ENCODE measurements at regions not wholly inside any gene's neighbourhood (a gene's known extent, or its start where the extent isn't known, plus 50 kb on each side); places are given as distances from the start of the nearest gene placed in this dataset.

GRCh38 chr2:194096402-194096801, 1560.6 kb upstream of the SLC39A10 start:
- H3K9ac ChIP-seq (ENCODE audit: low read depth, low read length) = no peak overlapping the region
- H3K9me3 ChIP-seq (ENCODE audit: insufficient read depth, low read depth, low read length) = no peaks in the 10 kb centered on the region
- WGBS = 33% methylated on average over 3 of the region's 3 CpGs
- no peak overlapping the region for H3K4me3 ChIP-seq (ENCODE audit: low read length)
- H3K36me3 ChIP-seq (ENCODE audit: insufficient read depth, low read length) = no peaks in the 10 kb centered on the region
- no peak overlapping the region for H3K27ac ChIP-seq (ENCODE audit: low read depth, low read length)
- H3K27me3 ChIP-seq (ENCODE audit: insufficient read depth, low read length) = no peaks in the 10 kb centered on the region
- no peaks in the 10 kb centered on the region for H3K4me1 ChIP-seq (ENCODE audit: insufficient read depth, low read length)

- H3K9ac ChIP-seq (ENCODE audit: low read depth, low read length) = no peak overlapping the region
- H3K36me3 ChIP-seq (ENCODE audit: insufficient read depth, low read length) = no peaks in the 10 kb centered on the region
- no peak overlapping the region for H3K4me3 ChIP-seq (ENCODE audit: low read length)
- no peaks in the 10 kb centered on the region for H3K9me3 ChIP-seq (ENCODE audit: insufficient read depth, low read depth, low read length)
- no peaks in the 10 kb centered on the region for H3K4me1 ChIP-seq (ENCODE audit: insufficient read depth, low read length)
- 94% methylated on average over 1 of the region's 1 CpG for WGBS
- H3K27ac ChIP-seq (ENCODE audit: low read depth, low read length) = no peak overlapping the region
- no peaks in the 10 kb centered on the region for H3K27me3 ChIP-seq (ENCODE audit: insufficient read depth, low read length)
Measured at GRCh38 chr2:194095359-194095758, 1561.7 kb upstream of the SLC39A10 start.

DNA sequence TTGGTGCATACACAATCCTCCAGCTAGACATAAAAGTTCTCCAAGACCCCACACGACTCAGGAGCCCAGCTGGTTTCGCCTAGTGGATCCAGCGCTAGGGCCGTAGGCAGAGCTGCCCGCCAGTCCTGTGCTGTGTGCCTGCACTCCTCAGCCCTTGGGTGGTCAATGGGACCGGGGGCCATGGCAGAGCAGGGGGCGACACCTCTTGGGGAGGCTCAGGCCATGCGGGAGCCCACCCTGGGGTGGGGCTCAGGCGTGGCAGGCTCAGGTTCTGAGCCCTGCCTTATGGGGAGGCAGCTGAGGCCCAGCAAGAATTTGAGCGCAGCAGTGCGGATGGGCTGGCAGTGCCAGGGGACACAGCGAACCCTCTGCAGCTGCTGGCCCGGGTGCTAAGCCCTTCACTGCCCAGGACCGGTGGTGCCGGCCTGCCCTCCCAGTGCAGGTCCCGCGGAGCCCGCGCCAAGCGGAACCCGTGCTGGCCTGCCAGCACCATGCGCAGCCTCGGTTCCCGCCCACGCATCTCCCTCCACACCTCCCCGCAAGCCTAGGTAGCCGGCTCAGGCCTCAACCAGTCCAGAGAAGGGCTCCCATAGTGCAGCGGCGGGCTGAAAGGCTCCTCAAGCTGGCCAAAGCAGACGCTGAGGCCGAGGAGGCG, 1566.6 kb upstream of the SLC39A10 start:
- Histone ChIP-seq H3K4me3 (ENCODE audit: low read length) (no peak overlapping the region), H3K4me1 (ENCODE audit: insufficient read depth, low read length) (no peaks in the 10 kb centered on the region), H3K27me3 (ENCODE audit: insufficient read depth, low read length) (no peaks in the 10 kb centered on the region), H3K9me3 (ENCODE audit: insufficient read depth, low read depth, low read length) (no peaks in the 10 kb centered on the region), H3K27ac (ENCODE audit: low read depth, low read length) (no peak overlapping the region), H3K36me3 (ENCODE audit: insufficient read depth, low read length) (no peaks in the 10 kb centered on the region), H3K9ac (ENCODE audit: low read depth, low read length) (no peak overlapping the region)
- WGBS = 97% methylated on average over 29 of the region's 32 CpGs

DNA sequence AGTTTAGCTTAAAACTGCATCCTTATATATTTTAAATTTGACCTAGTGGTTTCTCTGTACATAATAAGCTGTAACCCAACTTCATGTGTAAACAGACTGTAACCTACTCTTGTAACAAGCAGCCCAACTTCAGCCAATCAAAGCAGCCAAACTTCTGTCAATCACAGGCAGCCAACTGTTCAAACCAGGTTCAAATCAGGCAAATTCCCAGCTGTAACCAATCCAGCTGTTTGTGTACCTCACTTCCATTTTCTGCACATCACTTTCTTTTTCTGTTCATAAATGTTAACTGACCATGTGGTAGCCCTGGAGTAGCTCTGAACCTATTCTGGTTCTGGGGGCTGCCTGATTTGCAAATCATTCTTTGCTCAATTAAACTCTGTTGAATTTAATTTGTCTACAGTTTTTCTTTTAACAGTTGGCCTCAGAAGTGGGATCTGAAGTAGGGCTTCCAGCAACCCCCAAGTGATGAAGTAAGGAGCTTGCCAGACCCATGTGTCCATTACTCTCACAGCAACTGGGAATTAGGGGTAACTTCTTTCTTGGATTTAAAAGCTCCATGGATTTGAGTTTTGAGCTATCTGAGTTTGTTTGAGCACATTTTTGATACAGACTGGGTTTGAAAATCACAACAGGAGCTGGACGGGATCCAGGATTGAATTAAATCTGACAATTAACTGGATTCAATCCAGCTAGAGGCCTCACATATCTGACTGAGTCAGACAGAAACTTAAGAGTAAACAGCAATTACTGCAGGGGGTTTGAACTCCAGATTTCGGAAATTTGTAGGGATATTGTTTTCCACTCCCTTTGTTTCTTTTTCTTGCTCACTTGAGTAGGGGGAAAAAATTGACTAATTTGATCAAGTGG, 1569.7 kb upstream of the SLC39A10 start:
- Histone ChIP-seq H3K4me1 (ENCODE audit: insufficient read depth, low read length) (no peaks in the 10 kb centered on the region), H3K9me3 (ENCODE audit: insufficient read depth, low read depth, low read length) (0 out of 2 replicates have a peak, but pooled peaks cover 6% of the 10 kb centered on the region), H3K36me3 (ENCODE audit: insufficient read depth, low read length) (no peaks in the 10 kb centered on the region), H3K9ac (ENCODE audit: low read depth, low read length) (no peak overlapping the region), H3K27ac (ENCODE audit: low read depth, low read length) (no peak overlapping the region), H3K4me3 (ENCODE audit: low read length) (no peak overlapping the region), H3K27me3 (ENCODE audit: insufficient read depth, low read length) (no peaks in the 10 kb centered on the region)
- WGBS = 93% methylated on average over 2 of the region's 2 CpGs

- no peak overlapping the region for H3K27ac ChIP-seq (ENCODE audit: low read depth, low read length)
- H3K4me1 ChIP-seq (ENCODE audit: insufficient read depth, low read length) = no peaks in the 10 kb centered on the region
- 83% methylated on average over 1 of the region's 1 CpG for WGBS
- H3K9ac ChIP-seq (ENCODE audit: low read depth, low read length) = no peak overlapping the region
- 0 out of 2 replicates have a peak, but pooled peaks cover 6% of the 10 kb centered on the region for H3K9me3 ChIP-seq (ENCODE audit: insufficient read depth, low read depth, low read length)
- H3K36me3 ChIP-seq (ENCODE audit: insufficient read depth, low read length) = no peaks in the 10 kb centered on the region
- H3K27me3 ChIP-seq (ENCODE audit: insufficient read depth, low read length) = no peaks in the 10 kb centered on the region
- H3K4me3 ChIP-seq (ENCODE audit: low read length) = no peak overlapping the region
Measured at GRCh38 chr2:194086129-194086528, 1570.9 kb upstream of the SLC39A10 start.

- Histone ChIP-seq H3K27ac (ENCODE audit: low read depth, low read length) (no peak overlapping the region), H3K4me1 (ENCODE audit: insufficient read depth, low read length) (no peaks in the 10 kb centered on the region), H3K9ac (ENCODE audit: low read depth, low read length) (no peak overlapping the region), H3K4me3 (ENCODE audit: low read length) (no peak overlapping the region), H3K36me3 (ENCODE audit: insufficient read depth, low read length) (no peaks in the 10 kb centered on the region), H3K27me3 (ENCODE audit: insufficient read depth, low read length) (no peaks in the 10 kb centered on the region), H3K9me3 (ENCODE audit: insufficient read depth, low read depth, low read length) (0 out of 2 replicates have a peak, but pooled peaks cover 6% of the 10 kb centered on the region)
- 89% methylated on average over 2 of the region's 3 CpGs for WGBS
Measured at GRCh38 chr2:194079989-194080388, 1577.0 kb upstream of the SLC39A10 start.

GRCh38 chr2:194077366-194077765, 1579.7 kb upstream of the SLC39A10 start:
- Histone ChIP-seq H3K27me3 (ENCODE audit: insufficient read depth, low read length) (no peaks in the 10 kb centered on the region), H3K4me3 (ENCODE audit: low read length) (no peak overlapping the region), H3K27ac (ENCODE audit: low read depth, low read length) (no peak overlapping the region), H3K9ac (ENCODE audit: low read depth, low read length) (no peak overlapping the region), H3K4me1 (ENCODE audit: insufficient read depth, low read length) (no peaks in the 10 kb centered on the region), H3K36me3 (ENCODE audit: insufficient read depth, low read length) (no peaks in the 10 kb centered on the region), H3K9me3 (ENCODE audit: insufficient read depth, low read depth, low read length) (no peaks in the 10 kb centered on the region)

DNA sequence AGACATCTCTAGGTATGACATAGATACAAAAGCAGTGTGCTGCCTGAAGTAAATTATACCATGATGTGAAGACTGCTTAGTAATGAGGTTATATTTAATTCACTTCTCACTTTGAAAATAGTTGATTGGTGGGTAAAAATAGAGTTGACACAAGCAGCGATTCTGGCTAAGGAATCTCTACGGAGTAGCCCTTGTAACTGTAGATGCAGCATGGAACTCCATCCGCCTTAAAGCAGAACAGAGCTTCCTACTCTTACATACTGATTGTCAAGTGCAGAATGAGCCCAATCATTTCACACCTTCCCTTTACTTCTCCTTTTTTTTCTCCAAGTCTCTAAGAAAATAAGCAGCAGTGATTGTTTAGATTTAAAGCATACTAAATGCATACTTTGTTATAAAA, 1594.6 kb upstream of the SLC39A10 start:
- Histone ChIP-seq H3K4me1 (ENCODE audit: insufficient read depth, low read length) (no peaks in the 10 kb centered on the region), H3K4me3 (ENCODE audit: low read length) (no peak overlapping the region), H3K36me3 (ENCODE audit: insufficient read depth, low read length) (no peaks in the 10 kb centered on the region), H3K27ac (ENCODE audit: low read depth, low read length) (no peak overlapping the region), H3K27me3 (ENCODE audit: insufficient read depth, low read length) (no peaks in the 10 kb centered on the region), H3K9me3 (ENCODE audit: insufficient read depth, low read depth, low read length) (peaks cover 23% of the 10 kb centered on the region), H3K9ac (ENCODE audit: low read depth, low read length) (no peak overlapping the region)
- 94% methylated on average over 3 of the region's 3 CpGs for whole genome bisulfite sequencing

DNA sequence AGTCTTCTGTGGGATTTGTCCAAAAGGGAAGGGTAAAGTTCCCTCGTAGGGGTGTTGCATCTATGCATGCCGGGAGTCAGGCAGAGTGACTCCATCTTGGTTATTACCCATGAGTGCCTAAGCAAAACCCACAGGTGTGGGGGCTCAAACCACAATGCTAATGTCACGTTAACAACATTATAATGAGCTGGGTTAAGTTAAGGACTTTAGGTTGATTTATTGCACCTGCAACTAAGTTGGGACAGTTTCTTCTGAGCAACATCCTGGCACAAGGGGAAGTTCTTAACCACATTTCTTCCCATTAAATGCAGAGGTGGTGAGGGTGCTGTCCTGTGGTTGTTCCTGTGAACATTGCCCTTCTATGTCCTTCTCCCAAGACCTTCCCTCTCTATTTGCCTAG, 1596.8 kb upstream of the SLC39A10 start:
- WGBS = 98% methylated on average over 3 of the region's 3 CpGs
- H3K27me3 ChIP-seq (ENCODE audit: insufficient read depth, low read length) = no peaks in the 10 kb centered on the region
- H3K4me1 ChIP-seq (ENCODE audit: insufficient read depth, low read length) = no peaks in the 10 kb centered on the region
- H3K4me3 ChIP-seq (ENCODE audit: low read length) = no peak overlapping the region
- peaks cover 23% of the 10 kb centered on the region for H3K9me3 ChIP-seq (ENCODE audit: insufficient read depth, low read depth, low read length)
- H3K36me3 ChIP-seq (ENCODE audit: insufficient read depth, low read length) = no peaks in the 10 kb centered on the region
- no peak overlapping the region for H3K27ac ChIP-seq (ENCODE audit: low read depth, low read length)
- no peak overlapping the region for H3K9ac ChIP-seq (ENCODE audit: low read depth, low read length)

GRCh38 chr2:194054313-194054712, 1602.7 kb upstream of the SLC39A10 start:
- H3K27ac ChIP-seq (ENCODE audit: low read depth, low read length) = no peak overlapping the region

GRCh38 chr2:194044321-194044720, 1612.7 kb upstream of the SLC39A10 start:
- Histone ChIP-seq H3K9me3 (ENCODE audit: insufficient read depth, low read depth, low read length) (peaks cover 9% of the 10 kb centered on the region; the same call in 1 of the 2 replicates), H3K9ac (ENCODE audit: low read depth, low read length) (no peak overlapping the region), H3K27ac (ENCODE audit: low read depth, low read length) (no peak overlapping the region), H3K36me3 (ENCODE audit: insufficient read depth, low read length) (no peaks in the 10 kb centered on the region), H3K4me3 (ENCODE audit: low read length) (no peak overlapping the region), H3K4me1 (ENCODE audit: insufficient read depth, low read length) (no peaks in the 10 kb centered on the region), H3K27me3 (ENCODE audit: insufficient read depth, low read length) (no peaks in the 10 kb centered on the region)
- 98% methylated on average over 1 of the region's 1 CpG for WGBS

More at GRCh38 chr2:194054313-194054712, 1602.7 kb upstream of the SLC39A10 start:
- peaks cover 8% of the 10 kb centered on the region; the same call in 1 of the 2 replicates for H3K9me3 ChIP-seq (ENCODE audit: insufficient read depth, low read depth, low read length)
- H3K4me1 ChIP-seq (ENCODE audit: insufficient read depth, low read length) = no peaks in the 10 kb centered on the region
- no peak overlapping the region for H3K9ac ChIP-seq (ENCODE audit: low read depth, low read length)
- no peaks in the 10 kb centered on the region for H3K36me3 ChIP-seq (ENCODE audit: insufficient read depth, low read length)
- H3K4me3 ChIP-seq (ENCODE audit: low read length) = no peak overlapping the region
- H3K27me3 ChIP-seq (ENCODE audit: insufficient read depth, low read length) = no peaks in the 10 kb centered on the region
